Esophagus muscularis mucosa (tissue), 4 donors: ENCODE measurements at regions not wholly inside any gene's neighbourhood (a gene's known extent, or its start where the extent isn't known, plus 50 kb on each side); places are given as distances from the start of the nearest gene placed in this dataset.

Experiments used
- DNase-seq: peaks from one replicate; pipeline ENCODE4 v3.0.0-alpha.2; 2017; ENCODE audit errors: extremely low spot score
- H3K27ac ChIP-seq, 4 donors: fragments of 200-600 bp; sonication (generic); replicated peaks in 1 of 4; 1 replicate in 3 of 4; 2 replicates in 1 of 4; pipeline ENCODE4 v1.5.1; 2016 to 2019; ENCODE audit warnings: mild to moderate bottlenecking in 1 of 4
- H3K27me3 ChIP-seq, 4 donors: fragments of 200-600 bp; sonication (generic); one replicate each; pipeline versions ENCODE4 v1.5.1 to v1.6.0; 2016 to 2019
- H3K36me3 ChIP-seq, 4 donors: fragments of 200-600 bp; sonication (generic); one replicate each; pipeline ENCODE4 v1.5.1; 2016 to 2019
- H3K4me1 ChIP-seq, 4 donors: fragments of 200-600 bp; sonication (generic); one replicate each; pipeline ENCODE4 v1.5.1; 2016 to 2019
- H3K4me3 ChIP-seq, 4 donors: fragments of 200-600 bp; sonication (generic); 1 replicate in 2 of 4; 2 replicates in 2 of 4; pipeline ENCODE4 v1.5.1; 2016 to 2019; ENCODE audit warnings: mild to moderate bottlenecking in 4 of 4, moderate library complexity in 1 of 4
- H3K9me3 ChIP-seq, 4 donors: fragments of 200-600 bp; sonication (generic); 1 replicate in 3 of 4; 2 replicates in 1 of 4; pipeline ENCODE4 v1.5.1; 2016 to 2019
- CTCF ChIP-seq, 3 experiments: fragments of 200-600 bp in 2 of 3; fragments of 450-650 bp in 1 of 3; sonication (generic) in 2 of 3; IDR thresholded peaks; one replicate each; pipeline ENCODE4 v1.5.1; 2017 to 2019; ENCODE audit warnings: antibody characterized with exemption in 3 of 3, mild to moderate bottlenecking in 2 of 3, moderate library complexity in 1 of 3
- EP300 ChIP-seq: sonication (generic); formaldehyde crosslinking; IDR thresholded peaks from one replicate; pipeline ENCODE4 v1.6.1; 2017; ENCODE audit warnings: antibody characterized with exemption
- POLR2A ChIP-seq: fragments of 450-650 bp; IDR thresholded peaks from one replicate; pipeline ENCODE4 v1.6.1; 2017; ENCODE audit warnings: antibody characterized with exemption, moderate library complexity, mild to moderate bottlenecking, low read depth
- POLR2AphosphoS5 ChIP-seq, 2 donors: sonication (generic); formaldehyde crosslinking; IDR thresholded peaks; one replicate each; pipeline ENCODE4 v1.6.1; 2017; ENCODE audit warnings: antibody characterized with exemption in 2 of 2
- WGBS: methylation state at CpG from one replicate; pipeline ENCODE4 v1.1.5; 2018; 5-methylcytosine and 5-hydroxymethylcytosine counted together
- intact Hi-C: fragments of 100-400 bp; cut with DNase I; formaldehyde crosslinking; loops from one replicate; pipeline ENCODE4 v1.15.1; 2023

GRCh38 chr10:110392121-110392520 is 87.4 kb upstream of the SMNDC1 start:
- Histone ChIP-seq H3K9me3 (no peaks in the 10 kb centered on the region), H3K27me3 (peaks cover 0 to 6% (median 0%) of the 10 kb centered on the region in 4 donors), H3K36me3 (no peaks in the 10 kb centered on the region), H3K4me3 (no peak overlapping the region), H3K27ac (no peak overlapping the region), H3K4me1 (peaks cover 0 to 14% (median 8%) of the 10 kb centered on the region in 4 donors)
- no peak for DNase-seq
- WGBS: 58% methylated on average over 7 of the region's 7 CpGs
- intact Hi-C loops: no loop called here
- no peak for TF ChIP-seq CTCF (IDR thresholded peaks at IDR 0.05)
- no peak for TF ChIP-seq POLR2AphosphoS5 (IDR thresholded peaks at IDR 0.05)
- no peak for TF ChIP-seq EP300
- no peak for TF ChIP-seq POLR2A

- intact Hi-C loops: no loop called here
- no peak for DNase-seq
- Histone ChIP-seq H3K9me3 (no peaks in the 10 kb centered on the region), H3K4me1 (peaks cover 0 to 14% (median 8%) of the 10 kb centered on the region in 4 donors), H3K36me3 (no peaks in the 10 kb centered on the region), H3K4me3 (no peak overlapping the region), H3K27me3 (peaks cover 0 to 6% (median 0%) of the 10 kb centered on the region in 4 donors), H3K27ac (no peak overlapping the region)
- TF ChIP-seq POLR2AphosphoS5 (IDR thresholded peaks at IDR 0.05): no peak
- 71% methylated on average over 19 of the region's 19 CpGs for WGBS
Measured at GRCh38 chr10:110392868-110393740, 88.4 kb upstream of the SMNDC1 start.

- DNase-seq: no peak
- Histone ChIP-seq H3K27ac (no peak overlapping the region), H3K4me1 (peaks cover 0 to 15% (median 11%) of the 10 kb centered on the region in 4 donors), H3K27me3 (peaks cover 0 to 6% (median 0%) of the 10 kb centered on the region in 4 donors), H3K36me3 (no peaks in the 10 kb centered on the region), H3K9me3 (no peaks in the 10 kb centered on the region), H3K4me3 (no peak overlapping the region)
- TF ChIP-seq CTCF (IDR thresholded peaks at IDR 0.05): no peak
- intact Hi-C loops: no loop called here
- 100% methylated on average over 5 of the region's 6 CpGs for WGBS
Measured at GRCh38 chr10:110393866-110394265, 89.1 kb upstream of the SMNDC1 start.

- Histone ChIP-seq H3K36me3 (no peaks in the 10 kb centered on the region), H3K4me3 (no peak overlapping the region), H3K9me3 (no peaks in the 10 kb centered on the region), H3K4me1 (peaks cover 0 to 19% (median 11%) of the 10 kb centered on the region in 4 donors), H3K27ac (no peak overlapping the region), H3K27me3 (peaks cover 0 to 6% (median 0%) of the 10 kb centered on the region in 4 donors)
- 95% methylated on average over 6 of the region's 8 CpGs for whole genome bisulfite sequencing
- DNase-seq: no peak
- no peak for TF ChIP-seq EP300
- TF ChIP-seq CTCF (IDR thresholded peaks at IDR 0.05): no peak
- no peak for TF ChIP-seq POLR2AphosphoS5 (IDR thresholded peaks at IDR 0.05)
- no peak for TF ChIP-seq POLR2A
- intact Hi-C loops: no loop called here
Measured at GRCh38 chr10:110394296-110394695, 89.6 kb upstream of the SMNDC1 start.

- H3K4me1 ChIP-seq: peaks cover 0 to 21% (median 11%) of the 10 kb centered on the region in 4 donors
- no peaks in the 10 kb centered on the region for H3K9me3 ChIP-seq
- whole genome bisulfite sequencing: 96% methylated on average over 6 of the region's 6 CpGs
- TF ChIP-seq POLR2A (no peak), POLR2AphosphoS5 (IDR thresholded peaks at IDR 0.05) (no peak), EP300 (no peak), CTCF (IDR thresholded peaks at IDR 0.05) (no peak)
- DNase-seq: no peak
- H3K4me3 ChIP-seq: no peak overlapping the region
- intact Hi-C loops: no loop called here
- H3K36me3 ChIP-seq: no peaks in the 10 kb centered on the region
- H3K27ac ChIP-seq: no peak overlapping the region
- H3K27me3 ChIP-seq: peaks cover 0 to 6% (median 0%) of the 10 kb centered on the region in 4 donors
Measured at GRCh38 chr10:110394898-110395297, 90.2 kb upstream of the SMNDC1 start.
